Glutamatergic neuron (in vitro differentiated cells): ENCODE measurements at regions not wholly inside any gene's neighbourhood (a gene's known extent, or its start where the extent isn't known, plus 50 kb on each side); places are given as distances from the start of the nearest gene placed in this dataset.

Experiments used
- DNase-seq: peaks from one replicate; pipeline ENCODE4 v3.0.0; 2022
- H3K27ac Mint-ChIP-seq: one replicate; pipeline ENCODE4 v1.8.0; 2020; ENCODE audit warnings: mild to moderate bottlenecking, mixed read lengths, inconsistent platforms; ENCODE audit not compliant: unreplicated experiment
- H3K27me3 Mint-ChIP-seq: one replicate; pipeline ENCODE4 v1.8.0; 2020; ENCODE audit warnings: mild to moderate bottlenecking, moderate library complexity, mixed read lengths, inconsistent platforms; ENCODE audit not compliant: unreplicated experiment
- H3K36me3 Mint-ChIP-seq: one replicate; pipeline ENCODE4 v1.8.0; 2020; ENCODE audit warnings: mild to moderate bottlenecking, mixed read lengths, inconsistent platforms; ENCODE audit not compliant: unreplicated experiment
- H3K4me1 Mint-ChIP-seq: one replicate; pipeline ENCODE4 v1.8.0; 2020; ENCODE audit warnings: mild to moderate bottlenecking, low read depth, mixed read lengths, inconsistent platforms; ENCODE audit not compliant: unreplicated experiment
- H3K4me3 Mint-ChIP-seq: one replicate; pipeline ENCODE4 v1.8.0; 2020; ENCODE audit warnings: mild to moderate bottlenecking, mixed read lengths, inconsistent platforms; ENCODE audit not compliant: unreplicated experiment
- H3K9me3 Mint-ChIP-seq: one replicate; pipeline ENCODE4 v1.8.0; 2020; ENCODE audit warnings: mild to moderate bottlenecking, moderate library complexity, mixed read lengths, inconsistent platforms; ENCODE audit not compliant: unreplicated experiment
- CTCF ChIP-seq: fragments of 200-600 bp; sonication (generic); IDR thresholded peaks from one replicate; pipeline ENCODE4 v1.5.0; 2021; ENCODE audit not compliant: partially characterized antibody, unreplicated experiment

DNA sequence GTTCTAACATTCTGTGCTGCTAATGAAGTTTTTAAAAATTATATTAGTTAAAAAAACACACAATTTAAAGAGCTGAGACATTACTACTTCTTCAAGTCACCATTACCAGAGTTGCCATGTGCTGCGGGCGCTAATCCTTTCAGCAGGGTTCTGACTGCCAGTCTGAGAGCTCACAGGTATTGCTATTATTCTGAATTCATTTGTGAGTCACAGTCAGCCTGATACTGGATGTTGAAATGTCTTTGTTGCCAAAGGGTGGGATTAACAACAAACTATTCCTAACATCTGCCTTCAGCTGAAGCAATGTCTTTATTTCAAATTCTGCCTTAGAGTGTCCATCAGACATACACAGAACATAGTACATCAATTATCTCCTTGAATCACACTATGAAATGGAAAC, 197.1 kb upstream of the FGF13 start:
- Mint-ChIP-seq H3K27me3 (no peaks in the 10 kb centered on the region), H3K27ac (no peak overlapping the region), H3K4me1 (no peaks in the 10 kb centered on the region), H3K9me3 (no peaks in the 10 kb centered on the region), H3K4me3 (no peak overlapping the region), H3K36me3 (no peaks in the 10 kb centered on the region)
- no peak for TF ChIP-seq CTCF
- DNase-seq, result no peak

DNA sequence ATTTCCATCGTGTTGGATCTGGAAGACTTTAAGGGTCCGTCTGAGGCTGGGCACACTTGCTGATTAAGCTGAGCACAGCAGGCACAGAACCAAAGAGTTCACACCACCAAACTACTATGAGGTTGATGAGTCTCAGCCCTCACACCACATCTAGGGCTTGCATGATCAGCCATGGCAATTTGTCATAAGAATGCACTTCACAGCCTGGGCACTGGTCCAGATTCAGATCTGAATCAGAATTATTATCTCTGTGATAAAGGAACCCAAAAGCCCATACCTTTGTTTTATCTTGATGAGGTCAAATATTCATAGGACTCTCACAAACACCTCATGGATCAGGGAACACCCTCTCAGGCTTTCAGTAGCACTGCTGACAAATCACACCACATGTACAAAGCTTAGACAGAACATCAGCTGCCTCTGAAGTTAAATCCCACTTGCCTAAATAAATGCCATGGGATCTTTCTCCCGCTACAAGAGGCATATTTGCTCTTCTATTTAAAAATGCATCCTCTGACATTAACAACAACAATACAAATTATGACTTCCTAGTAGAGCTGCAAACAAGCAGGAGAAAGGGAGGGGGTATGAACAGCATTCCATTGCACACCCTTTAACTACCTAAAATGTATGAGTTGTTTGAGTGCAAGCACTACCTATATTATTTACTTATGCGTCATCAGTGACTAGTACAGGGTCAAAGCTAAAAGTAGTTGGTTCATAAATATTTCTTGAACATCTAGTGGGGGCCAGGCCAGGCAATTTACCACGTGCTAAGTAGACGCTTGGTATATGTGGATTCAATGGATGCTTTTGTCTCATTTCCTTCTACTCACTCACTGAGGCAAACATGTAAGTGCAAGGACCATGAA, 186.3 kb upstream of the FGF13 start:
- no peaks in the 10 kb centered on the region for H3K4me1 Mint-ChIP-seq
- H3K9me3 Mint-ChIP-seq, result no peaks in the 10 kb centered on the region
- no peak overlapping the region for H3K4me3 Mint-ChIP-seq
- H3K36me3 Mint-ChIP-seq, result no peaks in the 10 kb centered on the region
- H3K27ac Mint-ChIP-seq, result no peak overlapping the region
- DNase-seq, result no peak
- TF ChIP-seq CTCF, result no peak
- H3K27me3 Mint-ChIP-seq, result no peaks in the 10 kb centered on the region

DNA sequence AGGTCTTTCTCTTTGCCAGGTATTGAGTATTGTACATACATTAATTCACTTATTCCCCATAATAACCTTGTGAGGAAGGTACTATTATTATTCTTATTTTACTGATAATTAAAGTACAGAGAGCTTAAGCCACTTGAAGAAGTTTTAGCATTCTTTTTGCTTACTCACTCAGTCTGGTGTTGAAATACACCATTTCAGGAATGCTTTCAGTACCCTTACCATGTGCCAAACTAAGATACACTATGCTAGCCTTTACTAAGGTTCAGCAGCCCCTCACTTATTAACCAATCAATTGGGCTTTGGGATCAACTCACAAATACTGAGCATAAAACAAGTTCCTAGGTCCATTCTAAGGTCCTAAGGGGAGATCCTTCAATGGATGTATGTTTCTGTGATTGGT, 179.0 kb upstream of the FGF13 start:
- H3K36me3 Mint-ChIP-seq, result no peaks in the 10 kb centered on the region
- no peak overlapping the region for H3K27ac Mint-ChIP-seq
- H3K9me3 Mint-ChIP-seq, result no peaks in the 10 kb centered on the region
- H3K4me1 Mint-ChIP-seq, result no peaks in the 10 kb centered on the region
- no peak for DNase-seq
- TF ChIP-seq CTCF, result no peak
- no peak overlapping the region for H3K4me3 Mint-ChIP-seq
- no peaks in the 10 kb centered on the region for H3K27me3 Mint-ChIP-seq

- no peak overlapping the region for H3K27ac Mint-ChIP-seq
- no peaks in the 10 kb centered on the region for H3K36me3 Mint-ChIP-seq
- no peak for TF ChIP-seq CTCF
- H3K4me1 Mint-ChIP-seq, result no peaks in the 10 kb centered on the region
- DNase-seq, result no peak
- no peaks in the 10 kb centered on the region for H3K9me3 Mint-ChIP-seq
- no peaks in the 10 kb centered on the region for H3K27me3 Mint-ChIP-seq
- H3K4me3 Mint-ChIP-seq, result no peak overlapping the region
Measured at GRCh38 chrX:138889149-138889548, 177.6 kb upstream of the FGF13 start.

DNA sequence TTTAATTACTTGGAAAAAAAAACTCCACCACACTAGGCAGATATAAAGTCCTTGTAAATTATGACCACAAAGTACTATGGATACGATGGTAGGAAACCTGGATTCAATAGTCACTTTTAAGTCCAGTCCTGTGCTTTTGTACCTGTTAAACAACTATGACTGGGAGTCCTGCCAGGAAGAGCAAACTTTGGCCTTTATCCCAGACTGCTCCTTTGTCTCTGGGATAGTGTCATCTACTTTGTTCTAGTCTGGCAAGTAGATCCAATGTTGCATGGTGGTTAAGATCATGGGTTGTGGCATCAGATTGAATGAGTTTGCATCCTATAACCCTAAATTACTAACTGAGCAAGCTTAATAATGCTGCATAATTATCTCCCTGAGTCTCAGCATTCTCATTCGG, 175.3 kb upstream of the FGF13 start:
- DNase-seq, result no peak
- no peak for TF ChIP-seq CTCF
- Mint-ChIP-seq H3K9me3 (no peaks in the 10 kb centered on the region), H3K27ac (no peak overlapping the region), H3K27me3 (no peaks in the 10 kb centered on the region), H3K4me3 (no peak overlapping the region), H3K36me3 (no peaks in the 10 kb centered on the region), H3K4me1 (no peaks in the 10 kb centered on the region)
